ENCODE measurements at regions not wholly inside any gene's neighbourhood (a gene's known extent, or its start where the extent isn't known, plus 50 kb on each side); places are given as distances from the start of the nearest gene placed in this dataset.
"Not testable (repeated sequence)": the region's sequence is repeated elsewhere in the genome, so short reads cannot be mapped to it uniquely, and the experiment has no call there.

DNA sequence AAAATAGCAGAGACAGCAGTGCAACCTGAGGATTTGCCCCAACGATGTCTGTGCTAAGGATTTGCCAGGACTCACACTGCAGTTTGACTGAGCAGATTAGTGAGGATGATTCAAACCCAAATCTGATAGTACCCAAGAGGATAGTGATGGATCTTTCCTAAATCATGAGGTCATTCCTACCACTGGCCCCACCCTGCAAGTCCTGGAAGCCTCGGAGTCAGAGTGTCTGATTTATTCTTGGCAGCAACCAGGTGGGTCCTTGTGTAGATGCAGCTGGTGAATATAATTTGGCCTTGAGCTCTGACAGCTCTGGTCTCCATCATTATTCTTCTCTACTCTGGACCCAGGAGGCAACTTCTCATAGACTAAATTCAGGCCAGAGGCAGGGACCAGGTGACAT, 179.3 kb upstream of the RAG2 start:
- in situ Hi-C loops (cut with HindIII; ENCODE audit: low sequenced_read_pairs), result no loop called here

DNA sequence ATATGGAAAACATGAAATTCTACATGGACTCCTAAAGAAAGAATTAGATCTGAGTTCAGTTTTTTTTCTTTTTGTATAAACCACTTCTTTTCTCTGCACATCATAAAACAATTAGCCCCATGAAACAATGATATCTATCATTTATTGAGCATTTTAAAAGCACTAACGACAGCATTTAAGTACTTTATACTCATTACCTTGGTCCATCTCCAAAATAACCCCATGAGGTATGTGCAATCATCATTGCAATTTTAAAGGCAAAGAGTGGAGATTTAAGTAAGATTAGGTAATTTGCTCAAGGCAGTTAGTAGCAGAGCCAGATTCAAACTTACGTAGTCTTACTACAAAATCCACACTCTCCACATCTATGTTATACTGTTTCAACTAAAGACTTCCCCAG, 177.7 kb upstream of the RAG2 start:
- in situ Hi-C loops (cut with HindIII; ENCODE audit: low sequenced_read_pairs), result no loop called here

DNA sequence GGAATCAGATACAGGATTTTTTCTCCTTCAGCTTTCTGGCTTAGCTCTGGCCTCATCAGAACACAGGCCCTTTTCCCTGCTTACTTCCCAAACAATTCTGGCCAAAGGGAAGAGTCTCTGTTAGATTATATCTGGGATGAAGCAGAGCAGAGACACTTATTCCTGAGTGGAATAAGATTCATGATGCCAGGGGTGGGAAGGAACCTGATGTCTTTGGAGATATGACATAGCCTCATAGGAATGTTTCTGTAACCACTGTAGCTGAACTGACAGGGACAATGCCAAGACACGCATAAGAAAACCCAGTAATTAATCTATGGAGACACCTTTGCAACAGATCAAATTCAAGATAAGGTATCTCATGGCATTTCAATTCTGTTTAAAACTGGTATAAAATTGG, 177.1 kb upstream of the RAG2 start:
- in situ Hi-C loops (cut with HindIII; ENCODE audit: low sequenced_read_pairs), result no loop called here

DNA sequence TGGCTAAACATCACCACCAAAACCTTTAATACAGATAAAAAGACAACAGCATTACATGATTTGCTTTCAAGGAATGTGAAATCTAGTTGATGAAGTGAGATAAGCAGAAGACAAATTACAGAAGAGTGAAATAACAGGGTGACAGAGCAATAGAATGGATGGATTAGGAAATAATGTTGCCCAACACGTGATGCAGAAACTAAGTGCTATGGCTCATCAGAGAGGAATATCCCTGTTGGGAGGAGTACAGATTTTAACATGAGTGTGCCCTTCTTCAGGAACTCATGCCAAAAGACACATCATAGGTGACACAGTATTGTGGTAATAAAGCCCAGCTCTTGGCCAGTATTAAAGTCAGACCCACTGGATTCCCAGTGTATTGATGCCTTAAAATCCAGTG, 176.6 kb upstream of the RAG2 start:
- in situ Hi-C loops (cut with HindIII; ENCODE audit: low sequenced_read_pairs), result no loop called here

GRCh38 chr11:36763187-36763586, 165.2 kb upstream of the RAG2 start:
- in situ Hi-C loops (cut with HindIII; ENCODE audit: low sequenced_read_pairs), result no loop called here

DNA sequence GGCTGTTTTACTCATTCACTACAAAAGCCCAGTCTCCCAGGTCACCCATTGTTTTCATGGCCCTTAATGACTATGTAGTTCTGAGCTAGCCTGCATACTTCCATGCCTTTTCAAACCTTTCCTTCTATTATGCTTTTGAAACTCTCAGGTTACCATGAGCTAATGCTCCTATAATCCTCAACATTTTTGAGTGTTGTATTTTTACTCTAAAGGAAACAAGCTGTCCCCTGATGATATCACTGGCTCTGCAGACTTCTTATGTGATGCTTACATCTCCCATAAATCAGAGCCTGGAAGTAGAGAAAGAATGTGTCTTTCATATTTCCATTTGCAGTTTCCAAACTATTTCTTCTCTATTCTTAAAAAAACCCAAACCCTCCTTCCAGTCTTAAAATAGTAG, 159.0 kb upstream of the RAG2 start:
- in situ Hi-C loops (cut with HindIII; ENCODE audit: low sequenced_read_pairs), result no loop called here

GRCh38 chr11:36753960-36754359, 155.9 kb upstream of the RAG2 start:
- in situ Hi-C loops (cut with HindIII; ENCODE audit: low sequenced_read_pairs), result no loop called here

DNA sequence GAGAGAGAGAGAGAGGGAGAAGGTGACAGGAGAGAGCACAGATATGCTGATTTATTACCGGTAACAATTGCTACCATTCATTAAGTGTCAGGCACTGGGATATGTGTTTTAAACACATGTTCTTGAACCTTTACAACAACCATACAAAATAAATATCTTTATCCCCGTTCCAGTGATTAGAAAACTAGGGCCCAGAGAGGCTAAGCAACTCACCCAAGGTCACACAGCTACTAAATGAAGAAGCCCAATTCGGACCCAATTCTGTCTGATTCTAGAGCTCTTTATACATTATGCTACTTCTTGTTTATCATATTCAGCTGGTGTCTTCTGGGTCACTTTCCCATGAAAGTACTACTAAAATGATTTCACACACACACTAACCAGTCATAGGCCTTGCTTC, 154.0 kb upstream of the RAG2 start:
- in situ Hi-C loops (cut with HindIII; ENCODE audit: low sequenced_read_pairs), result no loop called here

DNA sequence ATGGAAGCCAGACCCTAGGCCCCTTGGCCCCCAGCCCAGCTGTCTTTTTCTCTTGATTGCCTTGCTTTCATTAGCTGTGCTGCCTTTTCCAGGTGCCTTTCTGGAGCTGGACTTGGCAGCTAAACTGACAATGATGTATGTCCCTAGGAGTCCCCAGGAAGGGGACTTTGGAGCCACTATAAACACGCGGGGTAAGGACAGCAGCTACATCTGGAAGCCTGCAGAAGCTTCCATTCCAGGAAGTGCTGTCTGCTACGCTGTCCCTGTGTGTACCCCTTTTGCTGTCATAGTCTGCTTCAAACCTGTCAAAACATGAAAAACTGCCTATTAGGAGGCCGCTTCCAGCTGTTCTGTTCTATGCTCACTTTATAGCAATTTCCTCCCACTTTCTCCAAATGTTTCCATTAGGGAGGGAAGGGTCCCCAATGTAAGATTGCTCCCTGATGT, 153.3 kb upstream of the RAG2 start:
- in situ Hi-C loops (cut with HindIII; ENCODE audit: low sequenced_read_pairs), result no loop called here

GRCh38 chr11:36750349-36750748, 152.3 kb upstream of the RAG2 start:
- in situ Hi-C loops (cut with HindIII; ENCODE audit: low sequenced_read_pairs), result no loop called here

DNA sequence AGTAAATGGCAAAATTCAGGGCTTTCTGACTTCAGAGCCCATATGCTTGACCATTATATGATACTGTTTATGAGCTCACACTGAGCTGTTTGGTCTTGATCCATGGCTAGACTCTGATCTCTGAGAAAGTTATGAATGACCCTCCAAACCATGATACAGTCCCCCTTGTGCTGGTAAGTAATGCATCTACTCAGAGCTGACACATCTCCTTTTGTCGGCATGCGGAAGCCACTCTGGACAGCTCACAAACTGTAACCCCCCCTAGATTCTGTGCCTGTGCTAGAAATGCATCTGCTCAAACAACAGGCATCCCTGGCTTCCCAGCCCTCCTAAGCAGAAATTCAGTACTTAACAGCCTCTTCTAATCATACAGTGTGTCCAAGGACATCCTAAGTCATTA, 150.8 kb upstream of the RAG2 start:
- in situ Hi-C loops (cut with HindIII; ENCODE audit: low sequenced_read_pairs), result no loop called here

- in situ Hi-C loops (cut with HindIII; ENCODE audit: low sequenced_read_pairs), result no loop called here
These were observed 149.1 kb upstream of the RAG2 start for GRCh38 chr11:36746886-36747710.

- in situ Hi-C loops (cut with HindIII; ENCODE audit: low sequenced_read_pairs), result no loop called here
These were observed 146.5 kb upstream of the RAG2 start for GRCh38 chr11:36744375-36745168.

- in situ Hi-C loops (cut with HindIII; ENCODE audit: low sequenced_read_pairs), result no loop called here
These were observed 145.0 kb upstream of the RAG2 start for GRCh38 chr11:36743039-36743438.

- in situ Hi-C loops (cut with HindIII; ENCODE audit: low sequenced_read_pairs), result no loop called here
These were observed 143.5 kb upstream of the RAG2 start for GRCh38 chr11:36741515-36741914.

- in situ Hi-C loops (cut with HindIII; ENCODE audit: low sequenced_read_pairs), result no loop called here
These were observed 140.3 kb upstream of the RAG2 start for GRCh38 chr11:36738292-36738861.

GRCh38 chr11:36736103-36736502, 138.1 kb upstream of the RAG2 start:
- in situ Hi-C loops (cut with HindIII; ENCODE audit: low sequenced_read_pairs), result no loop called here

DNA sequence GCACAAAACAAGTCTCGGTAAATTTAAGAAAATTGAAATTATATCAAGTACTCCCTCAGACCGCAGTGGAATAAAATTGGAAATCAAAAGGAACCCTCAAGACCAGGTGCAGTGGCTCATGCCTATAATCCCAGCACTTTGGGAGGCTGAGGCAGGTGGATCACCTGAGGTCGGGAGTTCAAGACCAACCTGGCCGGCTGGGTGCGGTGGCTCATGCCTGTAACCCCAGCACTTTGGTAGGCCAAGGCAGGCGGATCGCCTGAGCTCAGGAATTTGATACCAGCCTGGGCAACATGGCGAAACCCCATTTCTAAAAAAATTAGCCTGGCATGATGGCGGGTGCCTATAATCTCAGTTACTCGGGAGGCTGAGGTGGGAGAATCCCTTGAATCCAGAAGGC, 135.7 kb upstream of the RAG2 start:
- in situ Hi-C loops (cut with HindIII; ENCODE audit: low sequenced_read_pairs), result not testable (repeated sequence)

GRCh38 chr11:36730761-36731160, 132.7 kb upstream of the RAG2 start:
- in situ Hi-C loops (cut with HindIII; ENCODE audit: low sequenced_read_pairs), result no loop called here

- in situ Hi-C loops (cut with HindIII; ENCODE audit: low sequenced_read_pairs), result no loop called here
These were observed 131.8 kb upstream of the RAG2 start for GRCh38 chr11:36729825-36730224.

- in situ Hi-C loops (cut with HindIII; ENCODE audit: low sequenced_read_pairs), result no loop called here
These were observed 128.4 kb upstream of the RAG2 start for GRCh38 chr11:36726420-36726819.

Data from endothelial cell of hepatic sinusoid (primary cell).